Dedifferentiated amniotic fluid mesenchymal stem cell (primary cell): ENCODE measurements at regions not wholly inside any gene's neighbourhood (a gene's known extent, or its start where the extent isn't known, plus 50 kb on each side); places are given as distances from the start of the nearest gene placed in this dataset.

Source experiments
- DNase-seq: peaks from one replicate; pipeline ENCODE4 v3.0.0-alpha.2; 2016; ENCODE audit errors: extremely low spot score

DNA sequence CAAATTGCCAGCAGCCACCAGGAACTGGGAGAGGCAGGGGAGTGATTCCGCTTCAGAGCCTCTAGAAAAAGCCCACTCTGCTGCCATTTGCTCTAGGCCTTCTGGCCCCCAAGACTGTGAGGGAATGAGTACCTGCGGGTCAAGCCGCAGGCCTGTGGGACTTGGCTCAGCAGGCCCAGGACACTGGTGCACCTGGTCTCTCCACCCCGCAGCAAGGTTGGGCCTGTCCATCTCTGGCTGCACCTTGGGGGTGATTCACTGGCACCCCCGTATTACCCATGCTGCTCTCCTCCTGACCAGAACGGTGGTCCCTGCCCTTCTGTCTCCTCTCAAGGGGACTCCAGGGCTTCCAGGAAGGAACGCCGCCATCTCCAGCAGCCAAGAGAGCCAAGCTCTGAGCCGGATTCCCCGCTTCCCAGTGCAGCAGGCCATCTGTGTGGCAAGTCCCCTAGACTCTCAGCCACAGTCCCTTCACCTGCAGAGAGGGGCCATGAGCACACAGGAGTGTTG, 78.4 kb upstream of the OLFM1 start:
- DNase-seq = no peak

GRCh38 chr9:135009794-135010585, 77.5 kb upstream of the OLFM1 start:
- no peak for DNase-seq

- no peak for DNase-seq
Measured at GRCh38 chr9:135010586-135010860, 76.9 kb upstream of the OLFM1 start.

- no peak for DNase-seq
Measured at GRCh38 chr9:135010921-135011320, 76.5 kb upstream of the OLFM1 start.

GRCh38 chr9:135012166-135012565, 75.3 kb upstream of the OLFM1 start:
- no peak for DNase-seq

DNA sequence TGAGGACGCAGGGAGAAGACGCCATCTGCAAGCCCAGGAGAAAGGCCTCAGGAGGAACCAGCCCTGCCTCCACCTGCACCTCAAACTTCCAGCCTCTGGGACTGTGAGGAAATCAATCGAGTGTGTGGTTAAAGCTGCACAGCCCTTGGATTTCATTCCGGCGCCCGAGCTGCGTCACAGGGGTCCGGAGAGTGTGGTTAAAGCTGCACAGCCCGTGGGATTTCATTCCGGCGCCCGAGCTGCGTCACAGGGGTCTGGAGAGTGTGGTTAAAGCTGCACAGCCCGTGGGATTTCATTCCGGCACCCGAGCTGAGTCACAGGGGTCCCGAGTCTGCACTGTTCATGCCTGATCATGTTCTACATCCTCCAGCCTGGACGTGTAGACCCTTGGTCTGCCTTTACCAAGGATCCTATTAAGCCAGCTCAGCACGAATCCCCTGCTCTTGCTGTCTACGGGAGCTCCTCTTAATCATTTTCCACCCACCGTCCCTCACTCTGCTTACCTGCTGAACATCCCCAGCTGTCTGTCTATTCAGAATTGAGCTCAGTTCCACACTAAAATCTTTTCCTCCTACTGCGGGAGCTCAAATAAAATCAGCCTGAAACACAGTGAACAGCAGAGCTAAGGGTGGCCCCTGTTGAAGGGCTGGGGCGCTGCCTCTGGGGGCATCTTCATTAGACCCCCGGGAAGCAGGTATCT, 73.0 kb upstream of the OLFM1 start:
- DNase-seq = no peak

GRCh38 chr9:135015096-135015495, 72.4 kb upstream of the OLFM1 start:
- DNase-seq = no peak

DNA sequence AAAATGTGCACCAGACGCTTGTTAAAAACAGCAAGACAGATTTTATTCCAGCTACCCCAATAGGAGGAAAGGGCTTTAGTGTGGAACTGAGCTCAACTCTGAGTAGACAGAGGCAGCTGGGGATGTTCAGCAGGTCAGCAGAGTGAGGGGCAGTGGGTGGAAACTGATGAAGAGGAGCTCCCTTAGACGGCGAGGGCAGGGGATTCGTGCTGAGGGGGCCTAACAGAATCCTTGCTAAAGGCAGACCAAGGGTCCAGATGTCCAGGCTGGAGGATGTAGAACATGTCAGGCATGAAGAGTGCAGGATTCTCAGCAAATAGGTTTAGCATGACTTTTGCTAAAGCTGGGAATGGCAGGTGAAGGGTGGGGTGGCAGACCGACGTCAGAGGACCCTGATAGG, 71.9 kb upstream of the OLFM1 start:
- no peak for DNase-seq

- DNase-seq = no peak
Measured at GRCh38 chr9:135016037-135016640, 71.3 kb upstream of the OLFM1 start.

GRCh38 chr9:135016876-135017275, 70.6 kb upstream of the OLFM1 start:
- DNase-seq = no peak

DNA sequence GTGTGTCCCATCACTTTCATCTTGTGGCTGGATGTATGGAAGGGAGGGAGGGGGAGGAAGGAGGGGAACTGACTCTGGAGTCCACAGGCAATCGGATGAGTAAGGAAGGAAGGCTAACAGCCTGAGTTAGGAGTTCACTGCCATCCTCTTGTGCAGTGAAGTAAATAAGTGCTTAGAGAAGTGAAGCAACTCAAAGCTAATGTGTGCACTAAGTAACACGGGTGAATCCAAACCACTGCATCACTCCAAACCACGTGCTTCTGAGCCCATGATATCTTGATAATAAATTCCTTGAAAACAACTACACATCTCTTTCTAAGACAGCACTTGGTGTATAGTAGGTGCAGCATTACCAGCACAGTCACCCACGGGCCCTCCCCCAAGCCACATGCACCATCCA, 69.6 kb upstream of the OLFM1 start:
- no peak for DNase-seq

- no peak for DNase-seq
Measured at GRCh38 chr9:135018306-135018915, 69.1 kb upstream of the OLFM1 start.

DNA sequence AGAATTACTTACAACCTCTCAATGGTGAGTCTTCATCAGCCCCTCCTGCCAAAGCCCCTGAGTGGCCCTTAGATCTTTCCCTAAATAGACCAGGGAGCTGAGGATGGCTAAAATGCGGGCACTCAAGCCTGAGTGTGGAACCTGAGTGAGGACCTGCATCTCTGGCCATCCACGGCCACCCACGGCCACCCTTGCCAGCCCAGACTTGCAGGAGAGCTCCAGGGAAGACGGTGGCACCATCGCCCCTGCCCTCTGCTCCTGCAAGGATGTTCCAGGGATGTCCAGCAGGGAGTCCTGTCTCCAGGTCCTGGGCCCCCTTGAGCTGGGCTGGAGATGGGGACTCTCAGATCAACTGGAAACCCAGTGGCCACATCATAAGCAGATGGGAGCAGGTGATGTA, 68.2 kb upstream of the OLFM1 start:
- no peak for DNase-seq

GRCh38 chr9:135020481-135021392, 66.7 kb upstream of the OLFM1 start:
- DNase-seq = no peak

GRCh38 chr9:135021393-135021789, 66.1 kb upstream of the OLFM1 start:
- DNase-seq = no peak

DNA sequence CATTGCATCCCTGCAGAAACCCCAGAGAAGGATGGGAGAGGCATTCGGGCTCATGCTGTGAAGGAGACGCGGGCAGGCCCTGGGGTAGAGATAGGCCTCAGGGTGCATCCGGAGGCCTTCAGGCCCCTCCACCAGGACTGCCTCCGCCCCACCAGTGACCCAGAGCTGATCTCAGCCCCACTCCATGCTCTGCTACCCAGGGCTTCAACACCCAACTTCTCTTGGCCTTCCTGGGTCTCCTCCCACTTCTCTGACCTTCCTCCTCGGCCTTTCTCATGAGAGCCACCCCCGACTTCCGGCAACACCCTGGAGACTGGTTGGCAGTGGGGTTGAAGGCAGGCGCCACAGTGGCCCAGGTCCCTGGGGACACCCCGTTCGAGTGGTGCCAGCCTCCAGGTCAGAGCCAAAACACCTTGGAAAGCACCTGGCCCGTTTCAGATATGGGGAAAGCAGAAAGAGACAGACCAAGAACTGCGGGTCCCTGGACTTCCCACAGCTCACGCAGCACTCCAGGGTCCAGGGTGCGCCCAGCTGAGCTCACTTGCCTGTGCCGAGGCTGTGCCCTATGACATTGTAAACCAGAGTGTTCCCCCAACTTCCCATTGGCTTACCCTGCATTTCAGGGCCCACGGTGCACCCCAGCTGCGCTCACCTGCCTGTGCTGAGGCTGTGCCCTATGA, 65.1 kb upstream of the OLFM1 start:
- DNase-seq = no peak

- no peak for DNase-seq
Measured at GRCh38 chr9:135023088-135023785, 64.2 kb upstream of the OLFM1 start.

DNA sequence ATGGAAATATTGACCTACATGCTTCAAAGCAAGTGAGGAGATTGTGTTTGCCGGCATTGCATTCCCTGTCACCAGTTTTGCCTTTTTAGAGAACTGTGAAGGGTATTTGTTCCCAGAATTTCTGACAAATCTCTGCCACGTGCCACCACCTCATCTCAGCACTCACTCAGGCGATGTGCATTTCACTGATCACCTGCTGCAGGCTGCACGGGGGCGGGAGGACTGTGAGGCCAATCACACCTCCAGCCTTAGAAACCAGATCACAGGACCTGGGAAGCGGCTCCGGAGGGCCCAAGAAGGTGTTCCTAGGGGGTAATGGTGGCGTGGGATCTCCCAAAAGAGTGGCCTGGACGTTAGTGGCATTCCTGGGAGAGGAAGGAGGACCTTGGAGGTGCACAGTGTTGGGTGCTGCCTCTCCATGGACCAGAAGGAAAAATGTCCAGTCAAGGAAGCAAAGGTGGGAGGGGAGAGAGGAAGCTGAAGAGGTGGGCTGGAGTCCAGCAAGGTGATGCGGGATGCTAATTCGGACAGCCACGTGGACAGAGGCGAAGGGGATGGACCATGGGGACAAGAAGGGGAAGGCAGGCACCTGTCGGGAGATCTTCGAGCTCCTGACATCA, 63.6 kb upstream of the OLFM1 start:
- no peak for DNase-seq

GRCh38 chr9:135029463-135029862, 58.0 kb upstream of the OLFM1 start:
- DNase-seq = no peak
